ENCODE measurements at regions not wholly inside any gene's neighbourhood (a gene's known extent, or its start where the extent isn't known, plus 50 kb on each side); places are given as distances from the start of the nearest gene placed in this dataset.

- TF ChIP-seq POLR2AphosphoS5 (IDR thresholded peaks at IDR 0.05) (peak; percentile 57 to 87 (median 87)), CTCF (IDR thresholded peaks at IDR 0.05) (no peak), POLR2A (IDR thresholded peaks at IDR 0.05) (no peak), EP300 (IDR thresholded peaks at IDR 0.05; ENCODE audit: low read depth) (peak; percentile 89)
Observed at GRCh38 chr2:64202206-64202845, 58.1 kb upstream of the PELI1 start.
